Mesenchymal stem cell (in vitro differentiated cells and primary cell): ENCODE measurements at regions not wholly inside any gene's neighbourhood (a gene's known extent, or its start where the extent isn't known, plus 50 kb on each side); places are given as distances from the start of the nearest gene placed in this dataset.

ENCODE experiments used
- DNase-seq: peaks from one replicate; pipeline ENCODE4 v3.0.0-alpha.2; 2013
- H2AFZ ChIP-seq: one replicate; pipeline ENCODE4 v1.6.1; 2013; ENCODE audit warnings: low read depth, mild to moderate bottlenecking, control low read depth, inconsistent platforms, low read length, moderate library complexity
- H2AK5ac ChIP-seq: 2 replicates; pipeline ENCODE4 v1.6.1; 2013; ENCODE audit warnings: low read length, moderate library complexity, mild to moderate bottlenecking, inconsistent platforms; ENCODE audit not compliant: severe bottlenecking
- H2BK120ac ChIP-seq: one replicate; pipeline ENCODE4 v1.6.1; 2013; ENCODE audit warnings: low read depth, mild to moderate bottlenecking, inconsistent platforms, low read length, moderate library complexity
- H2BK12ac ChIP-seq, 2 experiments: one replicate each; pipeline ENCODE4 v1.6.1; 2013; ENCODE audit warnings: inconsistent platforms in 2 of 2, low read length in 2 of 2, mild to moderate bottlenecking in 2 of 2, moderate library complexity in 2 of 2, control low read depth in 1 of 2
- H2BK15ac ChIP-seq: one replicate; pipeline ENCODE4 v1.6.1; 2013; ENCODE audit warnings: mild to moderate bottlenecking, low read depth, inconsistent platforms; ENCODE audit not compliant: poor library complexity, severe bottlenecking
- H2BK5ac ChIP-seq: 2 replicates; pipeline ENCODE4 v1.6.1; 2013; ENCODE audit warnings: low read depth, mild to moderate bottlenecking, low read length, control low read depth, inconsistent platforms; ENCODE audit not compliant: poor library complexity, severe bottlenecking
- H3K14ac ChIP-seq, 2 experiments: one replicate each; pipeline ENCODE4 v1.6.1; 2013; ENCODE audit warnings: inconsistent platforms in 2 of 2, low read length in 2 of 2, control low read depth in 1 of 2, mild to moderate bottlenecking in 1 of 2, moderate library complexity in 1 of 2
- H3K18ac ChIP-seq, 2 experiments: one replicate each; pipeline ENCODE4 v1.6.1; 2013; ENCODE audit warnings: inconsistent platforms in 2 of 2, low read length in 2 of 2, control low read depth in 1 of 2, low read depth in 1 of 2, mild to moderate bottlenecking in 1 of 2
- H3K23ac ChIP-seq, 2 experiments: one replicate each; pipeline ENCODE4 v1.6.1; 2013; ENCODE audit warnings: inconsistent platforms in 2 of 2, low read length in 2 of 2, mild to moderate bottlenecking in 2 of 2, moderate library complexity in 2 of 2, control low read depth in 1 of 2
- H3K27ac ChIP-seq: 2 replicates; pipeline ENCODE4 v1.5.1; 2013; ENCODE audit warnings: mild to moderate bottlenecking, moderate library complexity, low read length, control low read depth, inconsistent platforms; ENCODE audit not compliant: poor library complexity, severe bottlenecking
- H3K27me3 ChIP-seq, 2 experiments: 2 replicates each; pipeline versions ENCODE4 v1.6.1 to v1.7.0; 2013; ENCODE audit warnings: low read length in 2 of 2, mild to moderate bottlenecking in 2 of 2, moderate library complexity in 2 of 2, control low read depth in 1 of 2, inconsistent platforms in 1 of 2; ENCODE audit not compliant: control insufficient read depth in 1 of 2, insufficient read depth in 1 of 2
- H3K36me3 ChIP-seq, 2 experiments: 2 replicates each; pipeline versions ENCODE4 v1.6.1 to v1.7.0; 2013; ENCODE audit warnings: low read length in 2 of 2, control low read depth in 1 of 2, inconsistent platforms in 1 of 2, low read depth in 1 of 2, mild to moderate bottlenecking in 1 of 2; ENCODE audit not compliant: insufficient read depth in 2 of 2, control insufficient read depth in 1 of 2
- H3K4ac ChIP-seq, 2 experiments: one replicate each; pipeline ENCODE4 v1.6.1; 2013; ENCODE audit warnings: inconsistent platforms in 2 of 2, low read length in 2 of 2, mild to moderate bottlenecking in 2 of 2, moderate library complexity in 2 of 2, control low read depth in 1 of 2, low read depth in 1 of 2
- H3K4me1 ChIP-seq: 2 replicates; pipeline ENCODE4 v1.6.1; 2013; ENCODE audit warnings: low read depth, low read length, control low read depth; ENCODE audit not compliant: control insufficient read depth, insufficient read depth
- H3K4me2 ChIP-seq: 2 replicates; pipeline ENCODE4 v1.6.1; 2013; ENCODE audit warnings: low read length, mild to moderate bottlenecking, inconsistent platforms; ENCODE audit not compliant: poor library complexity, severe bottlenecking
- H3K4me3 ChIP-seq, 2 experiments: 2 replicates each; pipeline versions ENCODE4 v1.5.1 to v1.7.0; 2013; ENCODE audit warnings: low read length in 2 of 2, mild to moderate bottlenecking in 2 of 2, control low read depth in 1 of 2, low read depth in 1 of 2; ENCODE audit not compliant: insufficient read depth in 1 of 2
- H3K79me1 ChIP-seq: replicated peaks from 2 replicates; pipeline ENCODE4 v1.6.1; 2013; ENCODE audit warnings: mild to moderate bottlenecking, control low read depth, low read length, inconsistent platforms; ENCODE audit not compliant: poor library complexity, severe bottlenecking
- H3K9ac ChIP-seq: 2 replicates; pipeline ENCODE4 v1.7.0; 2013; ENCODE audit warnings: mild to moderate bottlenecking, low read length, moderate library complexity
- H3K9me3 ChIP-seq: 2 replicates; pipeline ENCODE4 v1.7.0; 2013; ENCODE audit warnings: mild to moderate bottlenecking, low read length; ENCODE audit not compliant: control insufficient read depth
- H4K8ac ChIP-seq: one replicate; pipeline ENCODE4 v1.6.1; 2013; ENCODE audit warnings: inconsistent platforms, mild to moderate bottlenecking, low read length, moderate library complexity
- H4K91ac ChIP-seq: one replicate; pipeline ENCODE4 v1.6.1; 2013; ENCODE audit warnings: mild to moderate bottlenecking, low read length, inconsistent platforms
- WGBS: methylation state at CpG from one replicate; pipeline ENCODE4 v1.1.7; 2013; ENCODE audit warnings: mixed read lengths; 5-methylcytosine and 5-hydroxymethylcytosine counted together

- H3K9ac ChIP-seq, result no peak overlapping the region
- H3K4me2 ChIP-seq, result no peak overlapping the region
- H2BK120ac ChIP-seq, result no peak overlapping the region
- H2BK5ac ChIP-seq, result no peak overlapping the region
- no peak overlapping the region for H3K18ac ChIP-seq
- no peaks in the 10 kb centered on the region for H3K9me3 ChIP-seq
- no peak for DNase-seq
- H3K4ac ChIP-seq, result no peak overlapping the region
- no peak overlapping the region for H2BK15ac ChIP-seq
- H3K14ac ChIP-seq, result no peak overlapping the region
- no peak overlapping the region for H2AK5ac ChIP-seq
- H3K27ac ChIP-seq, result no peak overlapping the region
- H3K36me3 ChIP-seq, result no peaks in the 10 kb centered on the region
- no peak overlapping the region for H4K91ac ChIP-seq
- no peak overlapping the region for H2BK12ac ChIP-seq
- no peak overlapping the region for H3K23ac ChIP-seq
- no peak overlapping the region for H2AFZ ChIP-seq
- H3K79me1 ChIP-seq, result no peaks in the 10 kb centered on the region
- H3K27me3 ChIP-seq, result peaks cover 0 to 12% of the 10 kb centered on the region in 2 experiments
- H3K4me3 ChIP-seq, result no peak overlapping the region
- 50% methylated on average over 2 of the region's 2 CpGs for WGBS
- no peak overlapping the region for H4K8ac ChIP-seq
- no peaks in the 10 kb centered on the region for H3K4me1 ChIP-seq
Measured at GRCh38 chr1:143611159-143611558, 360.6 kb downstream of the FAM72C start.

DNA sequence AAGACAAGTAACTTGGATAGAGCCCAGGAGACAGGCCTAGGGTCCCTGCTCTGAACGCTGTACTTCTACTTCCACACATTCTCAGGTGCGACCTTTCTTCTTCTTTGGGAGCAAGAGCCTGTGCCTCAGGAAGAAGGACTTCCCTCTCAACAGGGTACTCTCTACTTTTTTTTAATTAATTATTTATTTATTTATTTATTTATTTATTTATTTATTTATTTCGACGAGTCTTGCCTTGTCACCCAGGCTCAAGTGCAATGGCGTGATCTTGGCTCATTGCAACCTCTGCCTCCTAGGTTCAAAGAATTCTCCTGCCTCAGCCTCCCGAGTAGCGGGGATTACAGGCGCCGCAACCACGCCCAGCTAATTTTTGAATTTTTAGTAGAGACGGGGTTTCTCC, 361.6 kb downstream of the FAM72C start:
- no peak for DNase-seq
- Histone ChIP-seq H3K36me3 (no peaks in the 10 kb centered on the region), H3K23ac (no peak overlapping the region), H3K18ac (no peak overlapping the region), H3K4me1 (no peaks in the 10 kb centered on the region), H2BK15ac (no peak overlapping the region), H2BK120ac (no peak overlapping the region), H3K9me3 (no peaks in the 10 kb centered on the region), H2BK12ac (no peak overlapping the region), H3K14ac (no peak overlapping the region), H2AFZ (no peak overlapping the region), H3K4me2 (no peak overlapping the region), H2AK5ac (no peak overlapping the region), H2BK5ac (no peak overlapping the region), H3K79me1 (no peaks in the 10 kb centered on the region), H4K8ac (no peak overlapping the region), H3K27me3 (peaks cover 0 to 12% of the 10 kb centered on the region in 2 experiments), H4K91ac (no peak overlapping the region), H3K4ac (no peak overlapping the region), H3K9ac (no peak overlapping the region), H3K4me3 (no peak overlapping the region), H3K27ac (no peak overlapping the region)
- WGBS, result 89% methylated on average over 9 of the region's 11 CpGs

DNA sequence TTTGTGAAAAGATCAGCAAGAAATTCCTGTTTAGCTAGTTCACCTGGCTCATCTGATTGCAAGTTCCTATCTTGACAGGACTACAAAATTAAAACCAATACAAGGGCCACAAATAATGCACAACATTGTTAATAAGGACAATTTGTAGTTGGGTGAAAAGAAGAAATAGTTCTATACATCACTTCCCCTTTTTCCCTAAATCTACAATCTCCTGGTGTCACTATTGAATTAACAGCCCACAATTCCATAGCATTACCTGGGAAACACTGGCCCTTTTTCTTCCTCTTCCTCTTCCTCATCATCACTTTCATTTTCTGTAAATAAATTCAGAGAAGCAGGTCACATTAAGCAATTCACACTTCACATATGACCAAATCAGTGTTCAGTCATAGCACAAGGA, 366.9 kb downstream of the FAM72C start:
- no peak overlapping the region for H2BK120ac ChIP-seq
- H4K8ac ChIP-seq, result no peak overlapping the region
- no peak overlapping the region for H3K4me2 ChIP-seq
- H3K18ac ChIP-seq, result no peak overlapping the region
- no peak overlapping the region for H3K4ac ChIP-seq
- H3K27ac ChIP-seq, result no peak overlapping the region
- no peak overlapping the region for H2BK5ac ChIP-seq
- peaks cover 0 to 4% of the 10 kb centered on the region in 2 experiments for H3K27me3 ChIP-seq
- H2AFZ ChIP-seq, result no peak overlapping the region
- H2AK5ac ChIP-seq, result no peak overlapping the region
- no peaks in the 10 kb centered on the region for H3K4me1 ChIP-seq
- no peak overlapping the region for H3K14ac ChIP-seq
- H3K9ac ChIP-seq, result no peak overlapping the region
- no peak overlapping the region for H2BK15ac ChIP-seq
- H3K79me1 ChIP-seq, result no peaks in the 10 kb centered on the region
- no peak overlapping the region for H4K91ac ChIP-seq
- H3K23ac ChIP-seq, result no peak overlapping the region
- DNase-seq, result no peak
- no peak overlapping the region for H2BK12ac ChIP-seq
- H3K9me3 ChIP-seq, result no peaks in the 10 kb centered on the region
- H3K36me3 ChIP-seq, result no peaks in the 10 kb centered on the region
- H3K4me3 ChIP-seq, result no peak overlapping the region

- DNase-seq, result no peak
- Histone ChIP-seq H2BK12ac (no peak overlapping the region), H3K36me3 (no peaks in the 10 kb centered on the region), H3K4me3 (no peak overlapping the region), H3K18ac (no peak overlapping the region), H2BK120ac (no peak overlapping the region), H3K27ac (no peak overlapping the region), H3K4ac (no peak overlapping the region), H2AFZ (no peak overlapping the region), H4K91ac (no peak overlapping the region), H3K9ac (no peak overlapping the region), H2BK5ac (no peak overlapping the region), H2BK15ac (no peak overlapping the region), H3K27me3 (peaks cover 0 to 3% of the 10 kb centered on the region in 2 experiments), H4K8ac (no peak overlapping the region), H3K4me2 (no peak overlapping the region), H3K23ac (no peak overlapping the region), H3K9me3 (no peaks in the 10 kb centered on the region), H3K4me1 (no peaks in the 10 kb centered on the region), H3K79me1 (no peaks in the 10 kb centered on the region), H3K14ac (no peak overlapping the region), H2AK5ac (no peak overlapping the region)
- 74% methylated on average over 4 of the region's 4 CpGs for WGBS
Measured at GRCh38 chr1:143584508-143584907, 387.3 kb downstream of the FAM72C start.
